Fibroblast of the aortic adventitia (primary cell): ENCODE measurements at regions not wholly inside any gene's neighbourhood (a gene's known extent, or its start where the extent isn't known, plus 50 kb on each side); places are given as distances from the start of the nearest gene placed in this dataset.

Experiments used
- DNase-seq: peaks from one replicate; pipeline ENCODE4 v3.0.0-alpha.2; 2010; ENCODE audit warnings: low read depth
- H3K4me3 ChIP-seq: 2 replicates; pipeline ENCODE4 v1.5.1; 2011; ENCODE audit warnings: low read depth, mild to moderate bottlenecking, control low read depth, low read length, moderate library complexity
- CTCF ChIP-seq: IDR thresholded peaks from 2 replicates; pipeline ENCODE4 v1.5.1; 2011; ENCODE audit warnings: mild to moderate bottlenecking, low read length, control low read depth, inconsistent platforms; ENCODE audit not compliant: insufficient read depth

DNA sequence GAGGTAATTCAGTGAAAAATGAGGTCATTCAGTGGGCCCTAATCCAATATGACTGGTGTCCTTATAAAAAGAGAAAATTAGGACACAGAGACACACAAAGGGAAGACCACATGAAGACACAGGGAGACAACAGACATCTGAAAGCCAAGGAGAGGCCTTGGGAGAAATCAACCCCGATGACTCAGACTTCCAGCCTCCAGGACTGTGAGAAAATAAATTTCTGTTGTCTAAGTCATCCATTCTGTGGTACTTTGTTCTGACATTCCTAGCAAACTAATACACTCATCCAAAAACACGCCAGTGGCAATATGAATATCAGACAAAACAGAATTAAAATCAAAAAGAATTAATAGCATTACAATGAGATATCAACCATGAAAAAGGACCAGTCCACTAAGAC is 303.7 kb downstream of the SS18 start:
- H3K4me3 ChIP-seq: no peak overlapping the region
- TF ChIP-seq CTCF: no peak
- DNase-seq: peak; percentile 37

DNA sequence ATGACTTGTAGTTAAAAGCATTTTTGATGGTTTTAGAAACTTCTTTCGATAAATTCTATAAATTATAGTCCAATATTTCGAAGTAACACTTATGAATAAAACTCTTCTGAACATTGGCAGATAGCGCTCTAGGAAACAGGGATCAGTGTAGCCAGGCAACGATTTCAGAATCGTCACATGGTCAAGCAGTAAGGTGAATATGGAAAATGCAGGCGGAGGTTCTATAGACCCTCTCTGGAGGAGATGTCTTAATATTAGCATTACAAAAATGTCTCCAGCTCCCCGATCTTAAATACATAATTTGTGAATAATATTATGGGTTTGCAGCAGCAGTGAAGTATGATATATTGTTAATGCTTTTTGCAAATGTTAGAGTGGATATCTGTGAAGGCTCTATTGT is 310.3 kb downstream of the SS18 start:
- no peak overlapping the region for H3K4me3 ChIP-seq
- no peak for TF ChIP-seq CTCF
- DNase-seq: no peak

GRCh38 chr18:25771796-25772195 is 318.6 kb downstream of the SS18 start:
- no peak for TF ChIP-seq CTCF
- no peak overlapping the region for H3K4me3 ChIP-seq
- no peak for DNase-seq

GRCh38 chr18:25764777-25765176 is 325.6 kb downstream of the SS18 start:
- no peak for TF ChIP-seq CTCF
- H3K4me3 ChIP-seq: no peak overlapping the region
- DNase-seq: no peak

DNA sequence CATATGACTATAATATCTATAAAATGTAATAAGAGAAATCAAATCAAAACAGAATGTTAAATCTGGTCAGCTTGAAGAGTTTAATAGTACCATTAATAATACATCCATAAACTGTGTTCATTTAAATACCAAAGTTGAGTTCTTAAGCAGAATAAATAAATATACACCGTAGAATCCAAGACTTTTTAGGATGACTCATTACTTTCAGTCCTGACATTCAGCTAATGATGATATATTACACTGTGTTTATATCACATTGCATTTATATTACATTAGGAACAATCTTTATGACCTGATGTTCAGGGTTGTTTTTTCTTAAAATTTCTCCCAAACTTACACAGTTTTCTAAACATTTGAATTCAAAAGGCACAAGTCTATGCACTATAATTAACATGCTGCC is 331.3 kb downstream of the SS18 start:
- no peak overlapping the region for H3K4me3 ChIP-seq
- no peak for TF ChIP-seq CTCF
- DNase-seq: peak; percentile 1

- DNase-seq: no peak
- no peak for TF ChIP-seq CTCF
- H3K4me3 ChIP-seq: no peak overlapping the region
These were observed 346.7 kb downstream of the SS18 start for GRCh38 chr18:25743646-25744151.

GRCh38 chr18:25739376-25739775 is 351.0 kb downstream of the SS18 start:
- no peak for TF ChIP-seq CTCF
- no peak for DNase-seq
- no peak overlapping the region for H3K4me3 ChIP-seq
